ENCODE measurements at regions not wholly inside any gene's neighbourhood (a gene's known extent, or its start where the extent isn't known, plus 50 kb on each side); places are given as distances from the start of the nearest gene placed in this dataset.
A peak's percentile ranks its signal among the peaks of the same experiment; 100 is the strongest.
"Not testable (repeated sequence)": the region's sequence is repeated elsewhere in the genome, so short reads cannot be mapped to it uniquely, and the experiment has no call there.

DNA sequence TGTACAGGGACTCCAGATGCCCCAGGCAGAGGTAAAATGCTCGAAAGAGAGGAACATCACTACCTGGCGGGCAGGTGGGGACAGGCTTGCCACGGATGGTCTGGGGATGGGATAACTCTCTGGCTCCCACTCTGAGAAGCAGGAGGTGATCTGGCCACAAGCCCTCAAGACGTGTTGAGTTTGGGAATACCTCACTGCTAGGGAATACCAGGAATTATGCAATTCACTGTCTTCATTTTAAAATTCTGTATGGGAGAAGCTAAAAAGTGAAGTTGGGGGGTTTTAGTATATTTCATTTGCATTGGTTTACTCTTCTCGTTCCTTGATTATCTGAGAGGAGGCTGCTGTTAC, 510.4 kb downstream of the CCDC171 start:
- DNase-seq (ENCODE audit: extremely low spot score) = no peak
- Histone ChIP-seq H3K36me3 (ENCODE audit: insufficient read depth) (no peaks in the 10 kb centered on the region), H3K27ac (ENCODE audit: low read depth) (no peak overlapping the region), H3K4me1 (ENCODE audit: insufficient read depth) (no peaks in the 10 kb centered on the region), H3K4me3 (ENCODE audit: low read depth, low read length) (no peak overlapping the region)
- 86% methylated on average over 5 of the region's 5 CpGs for WGBS

GRCh38 chr9:16064771-16065170, 511.9 kb downstream of the CCDC171 start:
- no peak for DNase-seq (ENCODE audit: extremely low spot score)
- H3K36me3 ChIP-seq (ENCODE audit: insufficient read depth) = no peaks in the 10 kb centered on the region
- 88% methylated on average over 8 of the region's 8 CpGs for WGBS
- H3K4me1 ChIP-seq (ENCODE audit: insufficient read depth) = no peaks in the 10 kb centered on the region
- H3K27ac ChIP-seq (ENCODE audit: low read depth) = no peak overlapping the region
- H3K4me3 ChIP-seq (ENCODE audit: low read depth, low read length) = no peak overlapping the region

GRCh38 chr9:16066201-16066600, 513.4 kb downstream of the CCDC171 start:
- not testable (repeated sequence) for H3K4me1 ChIP-seq (ENCODE audit: insufficient read depth); H3K27ac ChIP-seq (ENCODE audit: low read depth); DNase-seq (ENCODE audit: extremely low spot score); H3K36me3 ChIP-seq (ENCODE audit: insufficient read depth); H3K4me3 ChIP-seq (ENCODE audit: low read depth, low read length)
- WGBS = 94% methylated on average over 3 of the region's 6 CpGs

DNA sequence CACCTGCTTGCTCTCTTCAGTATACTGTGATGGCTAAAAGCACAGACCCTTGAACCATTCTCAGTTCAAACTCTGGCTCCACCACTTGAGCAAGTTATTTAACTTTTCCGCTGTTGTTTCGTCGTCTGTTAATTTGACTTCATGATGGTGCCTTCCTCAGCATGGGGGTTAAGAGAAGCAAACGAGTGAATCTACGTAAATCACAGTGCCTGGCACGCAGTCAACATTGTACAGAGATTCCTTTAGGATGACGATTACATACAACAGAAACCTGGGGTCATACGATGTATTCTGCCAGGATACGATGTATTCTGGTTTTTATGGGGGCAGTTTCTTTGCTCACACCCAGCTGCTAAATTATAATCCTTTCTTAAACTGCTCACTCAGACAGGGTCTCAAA, 515.6 kb downstream of the CCDC171 start:
- no peaks in the 10 kb centered on the region for H3K36me3 ChIP-seq (ENCODE audit: insufficient read depth)
- no peak for DNase-seq (ENCODE audit: extremely low spot score)
- H3K27ac ChIP-seq (ENCODE audit: low read depth) = no peak overlapping the region
- 65% methylated on average over 9 of the region's 9 CpGs for WGBS
- no peaks in the 10 kb centered on the region for H3K4me1 ChIP-seq (ENCODE audit: insufficient read depth)
- no peak overlapping the region for H3K4me3 ChIP-seq (ENCODE audit: low read depth, low read length)

DNA sequence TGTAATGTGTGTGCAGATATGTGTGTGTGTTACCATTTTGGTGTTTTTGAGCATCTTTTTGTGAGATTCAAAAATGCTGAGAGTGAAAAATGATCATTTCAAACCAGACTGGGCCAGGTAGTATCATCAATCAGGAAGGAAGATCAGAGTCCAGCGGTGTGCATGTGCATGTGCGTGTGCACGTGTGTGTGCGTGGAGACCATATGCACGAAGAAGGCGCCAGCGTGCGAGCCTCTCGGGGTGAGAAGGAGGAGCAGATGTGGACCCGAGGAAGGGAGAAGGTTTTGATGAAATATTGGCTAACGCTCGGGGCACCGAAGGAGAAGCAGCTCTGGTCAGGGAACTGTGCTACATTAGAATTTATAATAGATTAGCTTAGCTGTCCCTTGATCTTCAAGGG, 516.4 kb downstream of the CCDC171 start:
- WGBS = 92% methylated on average over 13 of the region's 13 CpGs
- Histone ChIP-seq H3K27ac (ENCODE audit: low read depth) (no peak overlapping the region), H3K36me3 (ENCODE audit: insufficient read depth) (no peaks in the 10 kb centered on the region), H3K4me1 (ENCODE audit: insufficient read depth) (no peaks in the 10 kb centered on the region), H3K4me3 (ENCODE audit: low read depth, low read length) (no peak overlapping the region)
- no peak for DNase-seq (ENCODE audit: extremely low spot score)

- no peaks in the 10 kb centered on the region for H3K4me1 ChIP-seq (ENCODE audit: insufficient read depth)
- H3K36me3 ChIP-seq (ENCODE audit: insufficient read depth) = no peaks in the 10 kb centered on the region
- H3K4me3 ChIP-seq (ENCODE audit: low read depth, low read length) = no peak overlapping the region
- peak; percentile 17 for DNase-seq (ENCODE audit: extremely low spot score)
- no peak overlapping the region for H3K27ac ChIP-seq (ENCODE audit: low read depth)
- 59% methylated on average over 14 of the region's 14 CpGs for WGBS
Measured at GRCh38 chr9:16069671-16070454, 517.0 kb downstream of the CCDC171 start.

- DNase-seq (ENCODE audit: extremely low spot score) = no peak
- H3K4me3 ChIP-seq (ENCODE audit: low read depth, low read length) = no peak overlapping the region
- no peaks in the 10 kb centered on the region for H3K36me3 ChIP-seq (ENCODE audit: insufficient read depth)
- H3K27ac ChIP-seq (ENCODE audit: low read depth) = no peak overlapping the region
- H3K4me1 ChIP-seq (ENCODE audit: insufficient read depth) = no peaks in the 10 kb centered on the region
- 83% methylated on average over 8 of the region's 8 CpGs for WGBS
Measured at GRCh38 chr9:16070455-16071145, 517.8 kb downstream of the CCDC171 start.

- no peaks in the 10 kb centered on the region for H3K4me1 ChIP-seq (ENCODE audit: insufficient read depth)
- no peak for DNase-seq (ENCODE audit: extremely low spot score)
- no peak overlapping the region for H3K27ac ChIP-seq (ENCODE audit: low read depth)
- no peak overlapping the region for H3K4me3 ChIP-seq (ENCODE audit: low read depth, low read length)
- H3K36me3 ChIP-seq (ENCODE audit: insufficient read depth) = no peaks in the 10 kb centered on the region
- WGBS = 95% methylated on average over 4 of the region's 4 CpGs
Measured at GRCh38 chr9:16071400-16071799, 518.6 kb downstream of the CCDC171 start.

GRCh38 chr9:16074963-16075362, 522.1 kb downstream of the CCDC171 start:
- Histone ChIP-seq H3K4me1 (ENCODE audit: insufficient read depth) (no peaks in the 10 kb centered on the region), H3K4me3 (ENCODE audit: low read depth, low read length) (no peak overlapping the region), H3K36me3 (ENCODE audit: insufficient read depth) (no peaks in the 10 kb centered on the region), H3K27ac (ENCODE audit: low read depth) (no peak overlapping the region)
- DNase-seq (ENCODE audit: extremely low spot score) = no peak
- 47% methylated on average over 2 of the region's 2 CpGs for WGBS

DNA sequence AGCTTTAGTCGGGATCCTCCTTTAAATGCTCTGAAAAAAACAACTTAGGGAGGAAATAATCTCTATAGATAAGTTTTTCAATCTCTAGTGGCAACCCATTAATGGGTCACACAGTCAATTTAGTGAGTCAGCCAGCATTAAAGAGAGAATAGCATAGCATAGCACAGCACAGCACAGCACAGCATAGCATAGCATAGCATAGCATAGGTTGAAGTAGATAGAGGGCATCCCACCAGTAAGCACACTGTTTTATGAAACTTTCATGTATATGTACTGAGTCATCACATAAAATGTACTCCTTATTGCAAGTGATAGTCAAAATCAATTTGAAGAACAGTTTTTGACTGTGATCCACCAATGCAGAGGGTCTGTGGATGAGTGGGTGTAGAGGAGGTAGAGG, 522.9 kb downstream of the CCDC171 start:
- no peak for DNase-seq (ENCODE audit: extremely low spot score)
- H3K36me3 ChIP-seq (ENCODE audit: insufficient read depth) = no peaks in the 10 kb centered on the region
- 80% methylated on average over 1 of the region's 1 CpG for WGBS
- no peak overlapping the region for H3K4me3 ChIP-seq (ENCODE audit: low read depth, low read length)
- H3K4me1 ChIP-seq (ENCODE audit: insufficient read depth) = no peaks in the 10 kb centered on the region
- H3K27ac ChIP-seq (ENCODE audit: low read depth) = no peak overlapping the region

DNA sequence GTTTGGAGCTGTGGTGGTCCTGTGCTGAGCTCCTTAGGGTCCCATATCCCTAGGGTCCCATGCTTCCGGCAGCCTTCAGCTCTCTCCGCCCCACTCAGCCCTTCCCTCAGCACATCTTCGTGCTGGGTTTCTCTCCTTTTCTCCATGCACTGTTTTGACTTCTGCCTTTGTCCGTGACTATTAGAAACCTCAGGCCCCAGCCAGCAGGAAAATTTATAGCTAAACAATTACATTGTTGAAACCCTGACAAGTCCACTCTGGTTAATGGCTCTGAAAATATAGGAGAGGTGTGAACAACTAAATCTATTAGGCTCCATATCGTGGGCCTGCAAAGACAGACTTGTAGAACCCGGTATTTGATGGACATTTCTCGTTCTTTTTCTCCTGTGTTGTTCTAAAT, 523.7 kb downstream of the CCDC171 start:
- Histone ChIP-seq H3K4me1 (ENCODE audit: insufficient read depth) (no peaks in the 10 kb centered on the region), H3K4me3 (ENCODE audit: low read depth, low read length) (no peak overlapping the region), H3K36me3 (ENCODE audit: insufficient read depth) (no peaks in the 10 kb centered on the region), H3K27ac (ENCODE audit: low read depth) (no peak overlapping the region)
- no peak for DNase-seq (ENCODE audit: extremely low spot score)
- WGBS = 95% methylated on average over 7 of the region's 7 CpGs

DNA sequence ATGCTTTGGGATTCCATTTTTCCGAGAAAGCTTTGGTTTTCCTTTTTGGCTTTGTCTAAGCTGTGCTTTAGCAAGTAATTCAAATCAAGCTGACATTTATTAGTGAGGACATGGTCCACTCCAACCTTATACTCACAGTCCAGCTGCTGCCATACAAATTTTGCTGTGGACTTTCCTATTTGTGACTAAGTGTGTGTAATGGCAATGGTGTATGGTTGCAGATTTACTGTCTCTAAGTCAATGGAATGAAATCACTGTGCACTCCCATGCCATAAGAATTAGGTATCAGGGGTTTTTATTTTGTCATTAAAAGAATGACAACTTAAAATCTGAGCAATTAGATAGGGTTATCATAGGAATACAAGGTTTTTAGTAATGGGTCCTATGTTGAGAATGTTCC, 530.0 kb downstream of the CCDC171 start:
- Histone ChIP-seq H3K27ac (ENCODE audit: low read depth) (no peak overlapping the region), H3K4me1 (ENCODE audit: insufficient read depth) (no peaks in the 10 kb centered on the region), H3K4me3 (ENCODE audit: low read depth, low read length) (no peak overlapping the region), H3K36me3 (ENCODE audit: insufficient read depth) (no peaks in the 10 kb centered on the region)
- DNase-seq (ENCODE audit: extremely low spot score) = no peak
- 73% methylated on average over 1 of the region's 1 CpG for WGBS

DNA sequence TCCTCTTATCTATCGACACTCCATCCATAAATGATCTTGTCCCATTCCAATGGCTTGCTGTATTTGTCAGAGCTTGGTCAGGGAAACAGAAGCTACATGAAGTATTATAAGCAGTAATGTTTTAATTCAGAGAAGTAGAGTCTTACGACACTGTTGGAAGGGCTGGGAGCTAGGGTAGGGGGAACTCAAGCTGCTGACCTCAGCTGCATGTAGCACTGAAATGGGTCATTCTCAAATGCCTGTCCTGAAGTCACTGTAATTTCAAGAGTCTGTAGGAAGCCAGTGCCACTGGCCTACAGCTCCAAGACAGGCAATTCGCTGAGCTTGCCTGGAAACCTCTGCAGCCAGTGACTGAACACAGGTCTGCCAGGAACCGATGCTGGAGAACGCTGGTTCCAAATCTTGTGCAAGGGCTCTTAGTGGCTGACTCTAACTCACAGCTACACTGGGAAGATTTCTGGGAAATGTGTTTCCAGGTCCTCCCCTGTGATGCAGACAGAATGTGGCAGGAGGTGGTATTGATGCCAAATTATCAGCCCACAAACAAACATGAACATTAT, 532.4 kb downstream of the CCDC171 start:
- Histone ChIP-seq H3K36me3 (ENCODE audit: insufficient read depth) (no peaks in the 10 kb centered on the region), H3K27ac (ENCODE audit: low read depth) (no peak overlapping the region), H3K4me1 (ENCODE audit: insufficient read depth) (no peaks in the 10 kb centered on the region), H3K4me3 (ENCODE audit: low read depth, low read length) (no peak overlapping the region)
- no peak for DNase-seq (ENCODE audit: extremely low spot score)
- 65% methylated on average over 5 of the region's 5 CpGs for WGBS

DNA sequence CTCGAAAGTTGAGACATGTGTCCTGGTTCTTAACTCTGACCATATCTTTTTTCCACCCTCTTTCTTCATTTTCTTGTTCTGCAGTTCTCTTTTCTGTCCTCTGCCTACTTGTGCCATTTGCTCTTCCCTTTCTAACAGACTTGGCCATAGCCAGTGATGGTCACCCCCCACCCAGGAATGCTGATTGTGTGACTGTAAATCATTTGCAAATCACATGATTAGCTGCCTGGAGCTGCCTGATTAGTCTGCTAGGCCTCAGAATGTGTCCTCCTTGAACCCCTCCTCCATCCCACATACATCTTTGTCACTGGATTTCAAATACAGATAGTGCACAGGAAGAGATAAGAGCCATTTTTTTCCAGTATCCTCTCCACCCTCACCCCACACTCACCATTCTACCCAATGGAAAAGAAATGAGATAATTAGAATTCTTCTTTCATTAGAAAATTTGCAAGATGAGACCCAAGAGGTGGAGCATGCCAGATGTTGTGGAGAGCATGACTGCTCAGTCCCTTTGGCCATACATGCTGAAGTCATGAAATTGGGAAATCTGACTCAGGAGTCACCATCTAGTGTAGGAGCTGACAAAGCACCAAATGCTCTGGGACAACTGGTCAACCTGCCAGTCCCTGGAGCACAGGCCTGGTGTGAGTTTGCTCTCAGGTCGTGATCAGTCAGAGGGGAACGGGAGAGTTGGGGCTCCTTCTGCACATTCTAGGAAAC, 538.2 kb downstream of the CCDC171 start:
- no peaks in the 10 kb centered on the region for H3K4me1 ChIP-seq (ENCODE audit: insufficient read depth)
- no peak for DNase-seq (ENCODE audit: extremely low spot score)
- H3K4me3 ChIP-seq (ENCODE audit: low read depth, low read length) = no peak overlapping the region
- WGBS = 96% methylated on average over 3 of the region's 3 CpGs
- no peak overlapping the region for H3K27ac ChIP-seq (ENCODE audit: low read depth)
- H3K36me3 ChIP-seq (ENCODE audit: insufficient read depth) = no peaks in the 10 kb centered on the region
